Lower leg skin (tissue), 3 donors: ENCODE measurements at regions not wholly inside any gene's neighbourhood (a gene's known extent, or its start where the extent isn't known, plus 50 kb on each side); places are given as distances from the start of the nearest gene placed in this dataset.

Source experiments
- POLR2A ChIP-seq, 2 donors: fragments of 450-650 bp; IDR thresholded peaks; one replicate each; pipeline ENCODE4 v1.6.1; 2016 to 2017; ENCODE audit warnings: antibody characterized with exemption in 2 of 2, mild to moderate bottlenecking in 1 of 2, moderate library complexity in 1 of 2
- TF ChIP-seq, protein P1 (sequence below), 3 donors: fragments of 450-650 bp; IDR thresholded peaks; one replicate each; pipeline ENCODE4 v1.5.1; 2016; ENCODE audit warnings: antibody characterized with exemption in 3 of 3, mild to moderate bottlenecking in 3 of 3, moderate library complexity in 2 of 3

DNA sequence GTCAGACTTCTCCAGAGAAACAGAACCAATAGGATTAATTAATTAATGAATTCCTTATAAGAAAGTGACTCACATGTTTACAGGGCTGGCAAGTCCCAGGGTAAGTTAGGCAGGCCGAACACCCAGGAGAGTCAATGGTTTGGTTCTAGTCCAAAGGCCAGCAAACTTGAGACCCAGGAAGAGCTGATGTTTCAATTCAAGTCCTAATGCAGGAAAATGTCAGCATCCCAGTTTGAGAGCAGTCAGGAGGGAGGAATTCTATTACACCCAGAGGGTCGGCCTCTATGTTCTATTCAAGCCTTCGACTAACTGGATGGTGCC is 466.0 kb downstream of the INSC start:
- no peak for TF ChIP-seq POLR2A (IDR thresholded peaks at IDR 0.05)
- TF ChIP-seq, protein P1, sequence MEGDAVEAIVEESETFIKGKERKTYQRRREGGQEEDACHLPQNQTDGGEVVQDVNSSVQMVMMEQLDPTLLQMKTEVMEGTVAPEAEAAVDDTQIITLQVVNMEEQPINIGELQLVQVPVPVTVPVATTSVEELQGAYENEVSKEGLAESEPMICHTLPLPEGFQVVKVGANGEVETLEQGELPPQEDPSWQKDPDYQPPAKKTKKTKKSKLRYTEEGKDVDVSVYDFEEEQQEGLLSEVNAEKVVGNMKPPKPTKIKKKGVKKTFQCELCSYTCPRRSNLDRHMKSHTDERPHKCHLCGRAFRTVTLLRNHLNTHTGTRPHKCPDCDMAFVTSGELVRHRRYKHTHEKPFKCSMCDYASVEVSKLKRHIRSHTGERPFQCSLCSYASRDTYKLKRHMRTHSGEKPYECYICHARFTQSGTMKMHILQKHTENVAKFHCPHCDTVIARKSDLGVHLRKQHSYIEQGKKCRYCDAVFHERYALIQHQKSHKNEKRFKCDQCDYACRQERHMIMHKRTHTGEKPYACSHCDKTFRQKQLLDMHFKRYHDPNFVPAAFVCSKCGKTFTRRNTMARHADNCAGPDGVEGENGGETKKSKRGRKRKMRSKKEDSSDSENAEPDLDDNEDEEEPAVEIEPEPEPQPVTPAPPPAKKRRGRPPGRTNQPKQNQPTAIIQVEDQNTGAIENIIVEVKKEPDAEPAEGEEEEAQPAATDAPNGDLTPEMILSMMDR (IDR thresholded peaks at IDR 0.05), result no peak
